Motor neuron (in vitro differentiated cells): ENCODE measurements at regions not wholly inside any gene's neighbourhood (a gene's known extent, or its start where the extent isn't known, plus 50 kb on each side); places are given as distances from the start of the nearest gene placed in this dataset.
"Not testable (repeated sequence)": the region's sequence is repeated elsewhere in the genome, so short reads cannot be mapped to it uniquely, and the experiment has no call there.

Experiments
- ATAC-seq, 8 experiments: fragments of 200-7000 bp; cut with Tn5 transposase; replicated peaks in 6 of 8; 2 replicates each; pipeline ENCODE4 v1.8.0; 2021; ENCODE audit warnings: mild to moderate bottlenecking in 8 of 8, moderate library complexity in 8 of 8
- H3K27ac ChIP-seq, 2 donors: fragments of 250-450 bp; sonication (Bioruptor Pico); 2 replicates each; pipeline ENCODE4 v1.9.0; 2021; ENCODE audit warnings: antibody characterized with exemption in 2 of 2, mild to moderate bottlenecking in 2 of 2, moderate library complexity in 1 of 2
- H3K4me1 ChIP-seq, 2 donors: fragments of 250-450 bp; sonication (Bioruptor Pico); replicated peaks in 1 of 2; 2 replicates each; pipeline ENCODE4 v1.6.1; 2021; ENCODE audit warnings: antibody characterized with exemption in 2 of 2, mild to moderate bottlenecking in 2 of 2, moderate library complexity in 1 of 2
- H3K4me3 ChIP-seq, 5 donors: fragments of 250-450 bp; sonication (Bioruptor Pico); 2 replicates each; pipeline ENCODE4 v1.9.0; 2021; ENCODE audit warnings: antibody characterized with exemption in 5 of 5, mild to moderate bottlenecking in 5 of 5, moderate library complexity in 4 of 5
- WGBS, 10 experiments: fragments of 450-650 bp; shearing (Covaris generic); methylation state at CpG; one replicate each; pipeline ENCODE4 v1.0.0; 2022; 5-methylcytosine and 5-hydroxymethylcytosine counted together
- in situ Hi-C, 9 experiments: fragments of 400-800 bp; cut with MboI; loops; one replicate each; pipeline ENCODE4 v1.15.0; 2021; ENCODE audit warnings: low sequenced_read_pairs in 9 of 9, low pct_unique_long_range_greater_than_20kb in 2 of 9; ENCODE audit not compliant: unreplicated experiment in 9 of 9

- in situ Hi-C loops = no loop called here
- WGBS, 10 experiments = 0 to 100% (median 28%) methylated on average over 1 to 2 of the region's 2 CpGs; no CpG with 5 or more reads in 1 of the 10 experiments
- no peak overlapping the region for H3K27ac ChIP-seq
- peak in 1 of 8 experiments; percentile 52 for ATAC-seq
- no peaks in the 10 kb centered on the region for H3K4me1 ChIP-seq
- H3K4me3 ChIP-seq = no peak overlapping the region
These were observed 136.7 kb downstream of the MMUT start for GRCh38 chr6:49326347-49326746.

GRCh38 chr6:49325891-49326290, 137.2 kb downstream of the MMUT start:
- WGBS, 10 experiments = 0 to 100% (median 84%) methylated on average over 1 of the region's 1 CpG; no CpG with 5 or more reads in 4 of the 10 experiments
- no peak overlapping the region for H3K4me3 ChIP-seq
- H3K27ac ChIP-seq = no peak overlapping the region
- no peak for ATAC-seq
- in situ Hi-C loops = no loop called here
- no peaks in the 10 kb centered on the region for H3K4me1 ChIP-seq

GRCh38 chr6:49322861-49323260, 140.2 kb downstream of the MMUT start:
- WGBS, 10 experiments = 0 to 75% (median 58%) methylated on average over 1 of the region's 1 CpG; no CpG with 5 or more reads in 2 of the 10 experiments
- H3K27ac ChIP-seq = no peak overlapping the region
- in situ Hi-C loops = no loop called here
- ATAC-seq = no peak
- H3K4me1 ChIP-seq = no peaks in the 10 kb centered on the region
- H3K4me3 ChIP-seq = no peak overlapping the region

DNA sequence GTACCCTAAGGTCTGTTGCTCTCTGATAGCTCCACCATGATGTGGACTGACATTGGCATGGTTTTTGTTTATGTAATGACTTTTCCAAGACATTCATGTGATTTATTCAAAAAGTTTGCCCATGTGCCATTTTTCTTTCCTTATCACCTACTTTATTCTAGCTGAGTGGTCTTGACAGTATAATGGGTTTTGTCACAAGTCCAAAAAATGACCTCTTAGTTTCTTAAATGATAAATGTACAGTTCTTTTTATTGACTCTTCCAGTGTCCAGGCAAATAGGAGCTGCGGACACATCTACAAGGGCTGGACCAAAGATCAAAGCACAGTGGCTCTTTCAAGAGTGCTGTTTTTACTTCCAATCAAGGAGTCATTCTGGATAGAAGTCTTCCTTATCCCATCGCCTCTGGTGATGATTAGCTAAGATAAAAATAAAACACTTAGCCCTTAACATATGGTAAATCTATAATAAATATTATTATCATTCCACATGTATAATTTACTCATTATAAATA, 141.4 kb downstream of the MMUT start:
- no peaks in the 10 kb centered on the region for H3K4me1 ChIP-seq
- H3K27ac ChIP-seq = no peak overlapping the region
- H3K4me3 ChIP-seq = no peak overlapping the region
- no peak for ATAC-seq
- 20 to 100% (median 100%) methylated on average over 1 to 2 of the region's 2 CpGs; no CpG with 5 or more reads in 4 of the 10 experiments for WGBS, 10 experiments
- in situ Hi-C loops = no loop called here

GRCh38 chr6:49305010-49305409, 158.0 kb downstream of the MMUT start:
- no peaks in the 10 kb centered on the region for H3K4me1 ChIP-seq
- no peak overlapping the region for H3K27ac ChIP-seq
- 0 to 100% (median 69%) methylated on average over 1 of the region's 1 CpG for WGBS, 10 experiments
- in situ Hi-C loops = no loop called here
- ATAC-seq = no peak
- no peak overlapping the region for H3K4me3 ChIP-seq

- in situ Hi-C loops, H3K4me1 ChIP-seq, H3K4me3 ChIP-seq, H3K27ac ChIP-seq, ATAC-seq: not testable (repeated sequence)
- WGBS, 10 experiments = 0 to 80% (median 11%) methylated on average over 1 of the region's 1 CpG; no CpG with 5 or more reads in 3 of the 10 experiments
These were observed 158.7 kb downstream of the MMUT start for GRCh38 chr6:49304393-49304792.

DNA sequence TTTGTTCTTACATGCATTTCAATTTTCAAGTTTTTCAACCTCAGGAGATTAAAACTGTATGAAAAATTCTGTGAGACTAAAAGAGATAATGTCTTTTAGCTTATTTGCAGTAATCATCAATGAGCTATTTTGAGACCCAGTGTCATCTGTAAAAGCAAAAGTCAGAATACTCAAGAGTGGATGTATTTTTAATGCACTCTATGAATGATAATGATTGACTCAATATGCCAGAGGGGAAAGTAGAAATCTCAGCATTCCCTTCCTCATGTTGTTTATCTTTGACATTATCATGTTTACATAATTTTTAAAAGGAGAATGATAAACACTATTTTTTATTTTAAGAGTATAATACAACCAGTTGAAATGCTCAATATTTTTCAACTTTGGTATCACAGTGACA, 162.1 kb downstream of the MMUT start:
- no peak for ATAC-seq
- Histone ChIP-seq H3K27ac (no peak overlapping the region), H3K4me3 (no peak overlapping the region), H3K4me1 (peaks cover 0 to 3% of the 10 kb centered on the region in 2 donors)
- in situ Hi-C loops = no loop called here

DNA sequence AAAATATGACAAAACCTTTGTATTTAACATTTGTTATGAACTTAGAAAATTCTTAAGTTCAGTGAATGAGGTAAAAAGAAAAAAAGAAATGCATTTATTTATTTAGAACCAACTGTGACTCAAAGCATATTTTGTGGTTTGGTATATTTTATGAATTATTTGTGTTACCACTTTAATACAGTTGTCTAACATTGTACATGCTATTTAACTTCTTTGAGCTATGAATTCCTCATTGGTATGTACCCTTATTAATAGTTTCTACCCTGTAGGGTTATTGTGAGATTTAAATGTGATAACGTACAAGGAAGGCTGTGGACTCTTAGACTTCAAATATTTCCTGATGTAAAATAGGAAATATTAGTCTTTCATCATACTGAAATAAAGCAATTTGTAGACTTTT, 162.6 kb downstream of the MMUT start:
- no peak overlapping the region for H3K27ac ChIP-seq
- H3K4me3 ChIP-seq = no peak overlapping the region
- in situ Hi-C loops = no loop called here
- WGBS, 10 experiments = 27 to 100% (median 82%) methylated on average over 1 of the region's 1 CpG; no CpG with 5 or more reads in 1 of the 10 experiments
- peaks cover 0 to 3% of the 10 kb centered on the region in 2 donors for H3K4me1 ChIP-seq
- ATAC-seq = no peak

DNA sequence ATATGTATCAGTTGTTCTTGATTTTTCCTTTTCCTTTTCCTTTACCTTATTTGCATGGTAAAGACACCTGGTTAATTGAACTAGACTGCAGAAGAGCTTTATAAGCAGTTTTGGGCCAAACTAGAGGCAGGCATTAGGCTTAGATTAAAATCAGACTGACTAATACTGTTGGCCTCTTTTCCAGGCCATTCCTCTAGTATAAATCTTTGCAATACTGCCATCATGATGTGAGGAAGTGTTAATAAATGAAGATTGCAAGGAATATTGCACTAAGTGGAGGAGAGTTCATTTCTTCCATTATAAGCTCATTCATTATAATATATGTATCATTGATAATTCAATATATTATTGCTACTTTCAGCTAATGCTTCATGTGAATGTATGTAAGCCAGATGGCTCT, 163.8 kb downstream of the MMUT start:
- Histone ChIP-seq H3K4me1 (peaks cover 0 to 3% of the 10 kb centered on the region in 2 donors), H3K4me3 (no peak overlapping the region), H3K27ac (no peak overlapping the region)
- peak in 4 of 8 experiments; percentile 11 to 72 (median 40) for ATAC-seq
- in situ Hi-C loops = no loop called here

- Histone ChIP-seq H3K4me3 (no peak overlapping the region), H3K4me1 (no peaks in the 10 kb centered on the region), H3K27ac (no peak overlapping the region)
- ATAC-seq = peak in 1 of 8 experiments; percentile 63
- in situ Hi-C loops = no loop called here
- 0 to 100% (median 30%) methylated on average over 1 of the region's 1 CpG; no CpG with 5 or more reads in 1 of the 10 experiments for WGBS, 10 experiments
These were observed 178.9 kb downstream of the MMUT start for GRCh38 chr6:49284180-49284579.

GRCh38 chr6:49274809-49275769, 188.0 kb downstream of the MMUT start:
- H3K27ac ChIP-seq, H3K4me3 ChIP-seq, in situ Hi-C loops, ATAC-seq, H3K4me1 ChIP-seq: not testable (repeated sequence)
- WGBS, 10 experiments = 27 to 91% (median 67%) methylated on average over 1 to 6 of the region's 27 CpGs; no CpG with 5 or more reads in 5 of the 10 experiments

GRCh38 chr6:49269190-49269589, 193.9 kb downstream of the MMUT start:
- no peaks in the 10 kb centered on the region for H3K4me1 ChIP-seq
- H3K4me3 ChIP-seq = no peak overlapping the region
- WGBS, 10 experiments = 10 to 50% (median 31%) methylated on average over 2 of the region's 2 CpGs
- in situ Hi-C loops = no loop called here
- ATAC-seq = no peak
- H3K27ac ChIP-seq = no peak overlapping the region

GRCh38 chr6:49264909-49265308, 198.1 kb downstream of the MMUT start:
- no peak for ATAC-seq
- in situ Hi-C loops = no loop called here
- no peak overlapping the region for H3K4me3 ChIP-seq
- WGBS, 10 experiments = 18 to 100% (median 61%) methylated on average over 3 to 7 of the region's 8 CpGs; no CpG with 5 or more reads in 4 of the 10 experiments
- no peak overlapping the region for H3K27ac ChIP-seq
- H3K4me1 ChIP-seq = no peaks in the 10 kb centered on the region
